ENCODE measurements at regions not wholly inside any gene's neighbourhood (a gene's known extent, or its start where the extent isn't known, plus 50 kb on each side); places are given as distances from the start of the nearest gene placed in this dataset.

GRCh38 chr1:185406691-185407009 lies 89.6 kb upstream of the IVNS1ABP start (continued):
- TF ChIP-seq TSHZ2 (CRISPR knock-in tag; IDR thresholded peaks at IDR 0.05): no peak
- TF ChIP-seq ZNF70 (CRISPR knock-in tag; IDR thresholded peaks at IDR 0.05): no peak
- no peak for TF ChIP-seq ZC3H10 (CRISPR knock-in tag; IDR thresholded peaks at IDR 0.05)
- TF ChIP-seq TOX (CRISPR knock-in tag; IDR thresholded peaks at IDR 0.05; ENCODE audit: borderline replicate concordance): no peak
- no peak for TF ChIP-seq POU6F1 (CRISPR knock-in tag; IDR thresholded peaks at IDR 0.05; ENCODE audit: borderline replicate concordance, low read depth)

GRCh38 chr1:185406006-185406690 lies 89.1 kb upstream of the IVNS1ABP start:
- no peak for ATAC-seq
- no peak for TF ChIP-seq BACH2 (CRISPR knock-in tag; IDR thresholded peaks at IDR 0.05; ENCODE audit: borderline replicate concordance)
- no peak for TF ChIP-seq PPARA (CRISPR knock-in tag; IDR thresholded peaks at IDR 0.05; ENCODE audit: borderline replicate concordance)
- TF ChIP-seq CREB5 (CRISPR knock-in tag; IDR thresholded peaks at IDR 0.05; ENCODE audit: low read depth): no peak
- no peak for TF ChIP-seq GLIS3 (CRISPR knock-in tag; IDR thresholded peaks at IDR 0.05)
- TF ChIP-seq ZNF70 (CRISPR knock-in tag; IDR thresholded peaks at IDR 0.05): no peak
- TF ChIP-seq RARB (CRISPR knock-in tag; IDR thresholded peaks at IDR 0.05): no peak
- TF ChIP-seq ZNF565 (CRISPR knock-in tag; conservative IDR thresholded peaks at IDR 0.05; ENCODE audit: low read depth): no peak
- no peak for TF ChIP-seq TSHZ2 (CRISPR knock-in tag; IDR thresholded peaks at IDR 0.05)
- TF ChIP-seq OSR1 (CRISPR knock-in tag; IDR thresholded peaks at IDR 0.05): no peak
- TF ChIP-seq ISL1 (CRISPR knock-in tag; IDR thresholded peaks at IDR 0.05): no peak
- no peak for TF ChIP-seq CSRNP3 (CRISPR knock-in tag; IDR thresholded peaks at IDR 0.05)
- no peak for TF ChIP-seq ZFP3 (CRISPR knock-in tag; IDR thresholded peaks at IDR 0.05)
- TF ChIP-seq SNAI2 (CRISPR knock-in tag; IDR thresholded peaks at IDR 0.05): no peak
- TF ChIP-seq TCF4 (CRISPR knock-in tag; IDR thresholded peaks at IDR 0.05; ENCODE audit: borderline replicate concordance): no peak
- TF ChIP-seq ZFP30 (CRISPR knock-in tag; IDR thresholded peaks at IDR 0.05): no peak
- TF ChIP-seq ZNF8 (CRISPR knock-in tag; IDR thresholded peaks at IDR 0.05): no peak
- TF ChIP-seq CSDC2 (CRISPR knock-in tag; IDR thresholded peaks at IDR 0.05): no peak
- TF ChIP-seq ZC3H10 (CRISPR knock-in tag; IDR thresholded peaks at IDR 0.05): no peak
- TF ChIP-seq ARNTL (CRISPR knock-in tag; IDR thresholded peaks at IDR 0.05; ENCODE audit: borderline replicate concordance, low read depth): no peak

Data from SK-N-SH treated with all-trans-retinoic acid at 6 μM for 48 hours (cell line).